Hematopoietic multipotent progenitor cell treated with erythropoietin and hydrocortisone succinate and interleukin-3 and kit ligand, for 17 days (in vitro differentiated cells): ENCODE measurements at regions not wholly inside any gene's neighbourhood (a gene's known extent, or its start where the extent isn't known, plus 50 kb on each side); places are given as distances from the start of the nearest gene placed in this dataset.
"Not testable (repeated sequence)": the region's sequence is repeated elsewhere in the genome, so short reads cannot be mapped to it uniquely, and the experiment has no call there.

Source experiments
- DNase-seq: peaks from one replicate; pipeline ENCODE4 v3.0.0-alpha.2; 2015; ENCODE audit warnings: low spot score

GRCh38 chr9:22170556-22170955, 161.5 kb upstream of the CDKN2B start:
- no peak for DNase-seq

GRCh38 chr9:22170990-22171670, 162.0 kb upstream of the CDKN2B start:
- no peak for DNase-seq

- DNase-seq = no peak
These were observed 162.6 kb upstream of the CDKN2B start for GRCh38 chr9:22171691-22172090.

- DNase-seq = no peak
These were observed 164.8 kb upstream of the CDKN2B start for GRCh38 chr9:22173908-22174307.

GRCh38 chr9:22175972-22176545, 167.0 kb upstream of the CDKN2B start:
- DNase-seq = no peak

- DNase-seq = not testable (repeated sequence)
These were observed 171.9 kb upstream of the CDKN2B start for GRCh38 chr9:22181021-22181420.

- DNase-seq = no peak
These were observed 180.4 kb upstream of the CDKN2B start for GRCh38 chr9:22189471-22189870.

GRCh38 chr9:22197000-22197399, 187.9 kb upstream of the CDKN2B start:
- DNase-seq = not testable (repeated sequence)

GRCh38 chr9:22198681-22199080, 189.6 kb upstream of the CDKN2B start:
- no peak for DNase-seq

- DNase-seq = no peak
These were observed 192.2 kb upstream of the CDKN2B start for GRCh38 chr9:22201256-22201655.

- DNase-seq = no peak
These were observed 194.4 kb upstream of the CDKN2B start for GRCh38 chr9:22203371-22204138.

GRCh38 chr9:22204240-22204639, 195.1 kb upstream of the CDKN2B start:
- DNase-seq = no peak

- DNase-seq = no peak
These were observed 197.7 kb upstream of the CDKN2B start for GRCh38 chr9:22206833-22207232.

GRCh38 chr9:22208846-22209585, 199.9 kb upstream of the CDKN2B start:
- no peak for DNase-seq

- no peak for DNase-seq
These were observed 201.2 kb upstream of the CDKN2B start for GRCh38 chr9:22210262-22210661.

- no peak for DNase-seq
These were observed 201.8 kb upstream of the CDKN2B start for GRCh38 chr9:22210936-22211335.

GRCh38 chr9:22211588-22212360, 202.7 kb upstream of the CDKN2B start:
- no peak for DNase-seq

GRCh38 chr9:22214021-22214420, 204.9 kb upstream of the CDKN2B start:
- DNase-seq = no peak

- no peak for DNase-seq
These were observed 205.5 kb upstream of the CDKN2B start for GRCh38 chr9:22214497-22215031.

- DNase-seq = no peak
These were observed 206.4 kb upstream of the CDKN2B start for GRCh38 chr9:22215521-22215920.

- no peak for DNase-seq
These were observed 207.6 kb upstream of the CDKN2B start for GRCh38 chr9:22216730-22217172.
